Liver (tissue), 3 donors: ENCODE measurements at regions not wholly inside any gene's neighbourhood (a gene's known extent, or its start where the extent isn't known, plus 50 kb on each side); places are given as distances from the start of the nearest gene placed in this dataset.

Experiments used
- EGR1 ChIP-seq, 2 donors: IDR thresholded peaks; 2 replicates each; pipeline ENCODE4 v1.6.1; 2016 to 2018; ENCODE audit warnings: antibody characterized with exemption in 2 of 2, low read depth in 2 of 2
- FOXA1 ChIP-seq: IDR thresholded peaks from 2 replicates; pipeline ENCODE4 v1.6.1; 2016; ENCODE audit warnings: antibody characterized with exemption
- GABPA ChIP-seq, 2 donors: IDR thresholded peaks in 1 of 2; conservative IDR thresholded peaks in 1 of 2; 2 replicates each; pipeline ENCODE4 v1.6.1; 2016; ENCODE audit warnings: antibody characterized with exemption in 2 of 2, mild to moderate bottlenecking in 1 of 2, moderate library complexity in 1 of 2
- NR2F2 ChIP-seq: IDR thresholded peaks from 2 replicates; pipeline ENCODE4 v1.6.1; 2016; ENCODE audit warnings: antibody characterized with exemption
- RAD21 ChIP-seq, 2 donors: IDR thresholded peaks; 2 replicates each; pipeline ENCODE4 v1.6.1; 2016; ENCODE audit warnings: antibody characterized with exemption in 2 of 2, mild to moderate bottlenecking in 2 of 2
- TAF1 ChIP-seq: conservative IDR thresholded peaks from 2 replicates; pipeline ENCODE4 v1.6.1; 2016; ENCODE audit warnings: antibody characterized with exemption, mild to moderate bottlenecking
- YY1 ChIP-seq: IDR thresholded peaks from 2 replicates; pipeline ENCODE4 v1.6.1; 2016; ENCODE audit warnings: antibody characterized with exemption, mild to moderate bottlenecking
- TF ChIP-seq, protein P1 (sequence below): fragments of 150-350 bp; IDR thresholded peaks from 2 replicates; pipeline ENCODE4 v1.5.1; 2017; ENCODE audit warnings: improper control_type of control experiment, low read depth, low read length; ENCODE audit not compliant: missing input control
- TF ChIP-seq, protein P2 (sequence below): IDR thresholded peaks from 2 replicates; pipeline ENCODE4 v1.6.1; 2016; ENCODE audit warnings: antibody characterized with exemption
- donor health status: healthy.
- donor health status: healthy.

DNA sequence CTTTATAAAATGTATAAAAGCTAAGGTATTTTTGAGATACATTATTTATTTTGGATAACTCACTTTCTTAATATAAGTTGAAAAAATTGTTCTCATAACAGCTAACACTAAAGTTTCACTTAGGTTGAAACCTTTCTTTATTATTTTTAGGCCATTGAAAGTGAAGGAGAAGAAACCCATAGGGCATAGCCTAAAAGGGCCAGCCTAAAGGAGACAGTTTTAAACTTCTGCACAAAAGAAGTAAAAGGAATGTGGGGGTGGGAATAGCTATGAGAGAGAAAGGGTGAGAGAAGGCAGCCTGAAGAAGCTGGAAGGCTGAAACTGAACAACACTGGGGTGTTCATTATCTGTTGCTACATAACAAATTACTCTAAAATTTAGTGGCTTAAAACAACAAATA, 57.6 kb upstream of the RAPGEF2 start:
- TF ChIP-seq, protein P1, sequence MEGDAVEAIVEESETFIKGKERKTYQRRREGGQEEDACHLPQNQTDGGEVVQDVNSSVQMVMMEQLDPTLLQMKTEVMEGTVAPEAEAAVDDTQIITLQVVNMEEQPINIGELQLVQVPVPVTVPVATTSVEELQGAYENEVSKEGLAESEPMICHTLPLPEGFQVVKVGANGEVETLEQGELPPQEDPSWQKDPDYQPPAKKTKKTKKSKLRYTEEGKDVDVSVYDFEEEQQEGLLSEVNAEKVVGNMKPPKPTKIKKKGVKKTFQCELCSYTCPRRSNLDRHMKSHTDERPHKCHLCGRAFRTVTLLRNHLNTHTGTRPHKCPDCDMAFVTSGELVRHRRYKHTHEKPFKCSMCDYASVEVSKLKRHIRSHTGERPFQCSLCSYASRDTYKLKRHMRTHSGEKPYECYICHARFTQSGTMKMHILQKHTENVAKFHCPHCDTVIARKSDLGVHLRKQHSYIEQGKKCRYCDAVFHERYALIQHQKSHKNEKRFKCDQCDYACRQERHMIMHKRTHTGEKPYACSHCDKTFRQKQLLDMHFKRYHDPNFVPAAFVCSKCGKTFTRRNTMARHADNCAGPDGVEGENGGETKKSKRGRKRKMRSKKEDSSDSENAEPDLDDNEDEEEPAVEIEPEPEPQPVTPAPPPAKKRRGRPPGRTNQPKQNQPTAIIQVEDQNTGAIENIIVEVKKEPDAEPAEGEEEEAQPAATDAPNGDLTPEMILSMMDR, result no peak
- TF ChIP-seq YY1 (no peak), NR2F2 (no peak), GABPA (IDR thresholded peaks at IDR 0.05 in 1 of 2, conservative IDR thresholded peaks at IDR 0.05 in 1 of 2) (no peak), TAF1 (no peak), RAD21 (IDR thresholded peaks at IDR 0.05) (no peak), FOXA1 (no peak), EGR1 (IDR thresholded peaks at IDR 0.05; ENCODE audit: low read depth in 2 of 2) (no peak)
- TF ChIP-seq, protein P2, sequence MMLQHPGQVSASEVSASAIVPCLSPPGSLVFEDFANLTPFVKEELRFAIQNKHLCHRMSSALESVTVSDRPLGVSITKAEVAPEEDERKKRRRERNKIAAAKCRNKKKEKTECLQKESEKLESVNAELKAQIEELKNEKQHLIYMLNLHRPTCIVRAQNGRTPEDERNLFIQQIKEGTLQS, result no peak
